GM12875 (cell line): ENCODE measurements at regions not wholly inside any gene's neighbourhood (a gene's known extent, or its start where the extent isn't known, plus 50 kb on each side); places are given as distances from the start of the nearest gene placed in this dataset.
"Not testable (repeated sequence)": the region's sequence is repeated elsewhere in the genome, so short reads cannot be mapped to it uniquely, and the experiment has no call there.

ENCODE experiments used
- H3K4me3 ChIP-seq: one replicate; pipeline ENCODE4 v1.5.1; 2011; ENCODE audit warnings: low read depth, low read length, control low read depth
- CTCF ChIP-seq: IDR thresholded peaks from 2 replicates; pipeline ENCODE4 v1.5.1; 2011; ENCODE audit warnings: low read depth, mild to moderate bottlenecking, control low read depth, inconsistent platforms, low read length, moderate library complexity, borderline replicate concordance; ENCODE audit not compliant: insufficient read depth

GRCh38 chr16:86737083-86737482 lies 158.7 kb downstream of the FOXL1 start:
- no peak for TF ChIP-seq CTCF
- H3K4me3 ChIP-seq: no peak overlapping the region

GRCh38 chr16:86738322-86738721 lies 160.0 kb downstream of the FOXL1 start:
- H3K4me3 ChIP-seq: not testable (repeated sequence)

DNA sequence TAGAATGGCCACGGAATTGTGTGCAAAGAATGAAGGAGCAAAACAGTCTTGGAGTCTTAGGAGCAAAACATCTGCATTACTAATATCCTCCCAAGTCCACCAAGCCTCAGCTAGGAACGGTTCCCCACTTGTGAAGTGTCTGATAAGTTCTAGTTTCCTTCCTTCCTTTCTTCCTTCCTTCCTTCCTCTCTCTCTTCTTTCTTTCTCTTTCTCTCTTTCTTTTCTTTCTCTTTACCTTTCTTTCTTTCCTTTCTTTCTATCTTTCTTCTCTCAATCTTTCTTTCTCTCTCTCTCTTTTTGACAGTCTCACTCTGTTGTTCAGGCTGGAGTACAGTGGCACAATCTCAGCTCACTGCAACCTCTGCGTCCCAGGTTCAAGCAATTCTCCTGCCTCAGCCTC lies 160.8 kb downstream of the FOXL1 start:
- no peak overlapping the region for H3K4me3 ChIP-seq
- TF ChIP-seq CTCF: no peak

GRCh38 chr16:86739808-86740207 lies 161.5 kb downstream of the FOXL1 start:
- no peak overlapping the region for H3K4me3 ChIP-seq
- no peak for TF ChIP-seq CTCF

- no peak overlapping the region for H3K4me3 ChIP-seq
- TF ChIP-seq CTCF: no peak
Measured at GRCh38 chr16:86740298-86740697, 161.9 kb downstream of the FOXL1 start.

- H3K4me3 ChIP-seq: no peak overlapping the region
Measured at GRCh38 chr16:86740906-86741799, 162.8 kb downstream of the FOXL1 start.

GRCh38 chr16:86747761-86748160 lies 169.4 kb downstream of the FOXL1 start:
- no peak overlapping the region for H3K4me3 ChIP-seq
- TF ChIP-seq CTCF: no peak

More at GRCh38 chr16:86740906-86741799, 162.8 kb downstream of the FOXL1 start:
- no peak for TF ChIP-seq CTCF
